ENCODE measurements at regions not wholly inside any gene's neighbourhood (a gene's known extent, or its start where the extent isn't known, plus 50 kb on each side); places are given as distances from the start of the nearest gene placed in this dataset.

- Histone ChIP-seq H3K27ac (no peak overlapping the region), H3K36me3 (no peaks in the 10 kb centered on the region), H3K4me1 (no peaks in the 10 kb centered on the region), H3K27me3 (no peaks in the 10 kb centered on the region), H3K4me3 (no peak overlapping the region), H3K9me3 (peaks cover 0 to 8% of the 10 kb centered on the region in 2 donors)
- intact Hi-C loops (cut with DNase I; ENCODE audit: low total_unique reads), result no loop called here
- no peak for TF ChIP-seq POLR2A (IDR thresholded peaks at IDR 0.05)
- TF ChIP-seq, protein P1, sequence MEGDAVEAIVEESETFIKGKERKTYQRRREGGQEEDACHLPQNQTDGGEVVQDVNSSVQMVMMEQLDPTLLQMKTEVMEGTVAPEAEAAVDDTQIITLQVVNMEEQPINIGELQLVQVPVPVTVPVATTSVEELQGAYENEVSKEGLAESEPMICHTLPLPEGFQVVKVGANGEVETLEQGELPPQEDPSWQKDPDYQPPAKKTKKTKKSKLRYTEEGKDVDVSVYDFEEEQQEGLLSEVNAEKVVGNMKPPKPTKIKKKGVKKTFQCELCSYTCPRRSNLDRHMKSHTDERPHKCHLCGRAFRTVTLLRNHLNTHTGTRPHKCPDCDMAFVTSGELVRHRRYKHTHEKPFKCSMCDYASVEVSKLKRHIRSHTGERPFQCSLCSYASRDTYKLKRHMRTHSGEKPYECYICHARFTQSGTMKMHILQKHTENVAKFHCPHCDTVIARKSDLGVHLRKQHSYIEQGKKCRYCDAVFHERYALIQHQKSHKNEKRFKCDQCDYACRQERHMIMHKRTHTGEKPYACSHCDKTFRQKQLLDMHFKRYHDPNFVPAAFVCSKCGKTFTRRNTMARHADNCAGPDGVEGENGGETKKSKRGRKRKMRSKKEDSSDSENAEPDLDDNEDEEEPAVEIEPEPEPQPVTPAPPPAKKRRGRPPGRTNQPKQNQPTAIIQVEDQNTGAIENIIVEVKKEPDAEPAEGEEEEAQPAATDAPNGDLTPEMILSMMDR (IDR thresholded peaks at IDR 0.05), result no peak
- no peak for DNase-seq
Observed at GRCh38 chr21:41580758-41581554, 73.0 kb upstream of the TMPRSS2 start.

GRCh38 chr21:41579692-41580091, 71.7 kb upstream of the TMPRSS2 start:
- Histone ChIP-seq H3K4me3 (no peak overlapping the region), H3K27ac (no peak overlapping the region), H3K27me3 (no peaks in the 10 kb centered on the region), H3K36me3 (no peaks in the 10 kb centered on the region), H3K4me1 (no peaks in the 10 kb centered on the region), H3K9me3 (peaks cover 0 to 8% of the 10 kb centered on the region in 2 donors)
- DNase-seq, result no peak
- TF ChIP-seq, protein P1 (IDR thresholded peaks at IDR 0.05), result no peak
- no peak for TF ChIP-seq POLR2A (IDR thresholded peaks at IDR 0.05)
- intact Hi-C loops (cut with DNase I; ENCODE audit: low total_unique reads), result no loop called here

DNA sequence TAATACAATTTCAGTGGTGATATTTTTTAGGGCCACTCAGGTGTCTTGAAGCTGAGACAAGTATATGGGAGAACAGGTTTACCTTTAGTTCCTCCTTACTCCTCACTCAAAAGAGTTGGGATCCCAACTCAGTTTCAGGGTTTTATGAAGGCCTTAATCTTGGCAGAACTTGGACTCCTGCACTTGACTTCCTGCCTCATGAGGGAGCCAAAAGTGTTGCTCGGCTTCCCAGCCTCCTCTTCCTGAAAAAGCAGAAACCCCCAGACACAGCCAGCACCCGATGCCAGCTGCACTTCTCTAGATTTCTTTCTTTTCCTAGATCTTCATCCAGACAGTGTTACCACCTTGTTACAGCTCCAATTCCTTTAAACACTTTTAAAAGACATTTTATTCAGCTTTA, 70.8 kb upstream of the TMPRSS2 start:
- no peak overlapping the region for H3K4me3 ChIP-seq
- no peak overlapping the region for H3K27ac ChIP-seq
- no peaks in the 10 kb centered on the region for H3K36me3 ChIP-seq
- intact Hi-C loops (cut with DNase I; ENCODE audit: low total_unique reads), result no loop called here
- no peaks in the 10 kb centered on the region for H3K27me3 ChIP-seq
- TF ChIP-seq, protein P1 (IDR thresholded peaks at IDR 0.05), result no peak
- TF ChIP-seq POLR2A (IDR thresholded peaks at IDR 0.05), result no peak
- H3K9me3 ChIP-seq, result peaks cover 0 to 8% of the 10 kb centered on the region in 2 donors
- DNase-seq, result no peak
- no peaks in the 10 kb centered on the region for H3K4me1 ChIP-seq

GRCh38 chr21:41578083-41578482, 70.1 kb upstream of the TMPRSS2 start:
- no peaks in the 10 kb centered on the region for H3K36me3 ChIP-seq
- H3K4me3 ChIP-seq, result no peak overlapping the region
- no peak overlapping the region for H3K27ac ChIP-seq
- no peaks in the 10 kb centered on the region for H3K4me1 ChIP-seq
- DNase-seq, result no peak
- no peaks in the 10 kb centered on the region for H3K27me3 ChIP-seq
- intact Hi-C loops (cut with DNase I; ENCODE audit: low total_unique reads), result no loop called here
- peaks cover 0 to 8% of the 10 kb centered on the region in 2 donors for H3K9me3 ChIP-seq
- TF ChIP-seq, protein P1 (IDR thresholded peaks at IDR 0.05), result no peak
- no peak for TF ChIP-seq POLR2A (IDR thresholded peaks at IDR 0.05)

- H3K9me3 ChIP-seq, result peaks cover 0 to 8% of the 10 kb centered on the region in 2 donors
Observed at GRCh38 chr21:41576013-41576615, 68.2 kb upstream of the TMPRSS2 start.

More at GRCh38 chr21:41576013-41576615, 68.2 kb upstream of the TMPRSS2 start:
- H3K27ac ChIP-seq, result no peak overlapping the region
- no peak for DNase-seq
- TF ChIP-seq, protein P1 (IDR thresholded peaks at IDR 0.05), result no peak
- TF ChIP-seq POLR2A (IDR thresholded peaks at IDR 0.05), result no peak
- no peaks in the 10 kb centered on the region for H3K27me3 ChIP-seq
- no peak overlapping the region for H3K4me3 ChIP-seq
- intact Hi-C loops (cut with DNase I; ENCODE audit: low total_unique reads), result no loop called here
- no peaks in the 10 kb centered on the region for H3K4me1 ChIP-seq
- H3K36me3 ChIP-seq, result no peaks in the 10 kb centered on the region

All from uterus (tissue), 3 donors.